Activated T-cell treated with anti-CD3 and anti-CD28 coated beads for 4 hours (primary cell): ENCODE measurements at regions not wholly inside any gene's neighbourhood (a gene's known extent, or its start where the extent isn't known, plus 50 kb on each side); places are given as distances from the start of the nearest gene placed in this dataset.

Experiments used
- DNase-seq: peaks from one replicate; pipeline ENCODE4 v3.0.0-alpha.2; 2020

GRCh38 chr2:195606179-195606578, 50.8 kb upstream of the SLC39A10 start:
- no peak for DNase-seq

- no peak for DNase-seq
Measured at GRCh38 chr2:195604706-195605105, 52.3 kb upstream of the SLC39A10 start.

GRCh38 chr2:195603998-195604397, 53.0 kb upstream of the SLC39A10 start:
- no peak for DNase-seq

GRCh38 chr2:195603408-195603807, 53.6 kb upstream of the SLC39A10 start:
- DNase-seq: no peak

GRCh38 chr2:195602687-195603086, 54.3 kb upstream of the SLC39A10 start:
- DNase-seq: no peak

GRCh38 chr2:195601361-195601760, 55.7 kb upstream of the SLC39A10 start:
- no peak for DNase-seq

GRCh38 chr2:195600778-195601177, 56.2 kb upstream of the SLC39A10 start:
- no peak for DNase-seq

GRCh38 chr2:195596840-195597239, 60.2 kb upstream of the SLC39A10 start:
- DNase-seq: no peak

GRCh38 chr2:195595825-195596224, 61.2 kb upstream of the SLC39A10 start:
- DNase-seq: no peak

GRCh38 chr2:195594919-195595694, 61.9 kb upstream of the SLC39A10 start:
- no peak for DNase-seq

GRCh38 chr2:195594248-195594647, 62.8 kb upstream of the SLC39A10 start:
- no peak for DNase-seq

GRCh38 chr2:195592105-195592504, 64.9 kb upstream of the SLC39A10 start:
- DNase-seq: no peak

GRCh38 chr2:195590861-195591205, 66.2 kb upstream of the SLC39A10 start:
- no peak for DNase-seq

GRCh38 chr2:195590199-195590860, 66.7 kb upstream of the SLC39A10 start:
- no peak for DNase-seq

GRCh38 chr2:195587966-195588365, 69.1 kb upstream of the SLC39A10 start:
- DNase-seq: no peak

GRCh38 chr2:195586062-195586714, 70.8 kb upstream of the SLC39A10 start:
- no peak for DNase-seq

GRCh38 chr2:195582188-195582587, 74.8 kb upstream of the SLC39A10 start:
- DNase-seq: no peak

- no peak for DNase-seq
Measured at GRCh38 chr2:195579776-195580555, 77.1 kb upstream of the SLC39A10 start.

GRCh38 chr2:195575879-195576401, 81.1 kb upstream of the SLC39A10 start:
- no peak for DNase-seq

- no peak for DNase-seq
Measured at GRCh38 chr2:195575016-195575415, 82.0 kb upstream of the SLC39A10 start.

GRCh38 chr2:195574312-195574711, 82.7 kb upstream of the SLC39A10 start:
- no peak for DNase-seq

- DNase-seq: no peak
Measured at GRCh38 chr2:195572895-195573683, 83.9 kb upstream of the SLC39A10 start.
